ENCODE measurements at regions not wholly inside any gene's neighbourhood (a gene's known extent, or its start where the extent isn't known, plus 50 kb on each side); places are given as distances from the start of the nearest gene placed in this dataset.

DNA sequence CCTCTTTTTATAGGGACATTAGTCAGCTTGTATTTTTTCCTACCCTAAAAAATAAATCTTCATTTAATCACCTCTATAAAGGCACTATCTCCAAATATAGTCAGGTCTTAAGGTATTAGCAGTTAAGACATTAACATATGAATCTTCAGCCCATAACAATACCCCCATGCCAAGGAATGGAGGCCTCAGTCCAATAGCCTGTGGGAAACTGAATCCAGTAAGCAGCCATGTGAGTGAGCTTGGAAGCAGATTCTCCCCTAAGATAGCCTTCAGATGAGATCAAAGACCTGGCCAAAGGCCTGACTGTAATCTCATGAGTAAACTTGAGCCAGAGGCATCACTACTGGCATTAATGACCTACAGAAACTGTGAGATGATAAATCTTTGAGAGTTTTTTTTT, 232.1 kb upstream of the SYT10 start (continued):
- TF ChIP-seq, protein P1, sequence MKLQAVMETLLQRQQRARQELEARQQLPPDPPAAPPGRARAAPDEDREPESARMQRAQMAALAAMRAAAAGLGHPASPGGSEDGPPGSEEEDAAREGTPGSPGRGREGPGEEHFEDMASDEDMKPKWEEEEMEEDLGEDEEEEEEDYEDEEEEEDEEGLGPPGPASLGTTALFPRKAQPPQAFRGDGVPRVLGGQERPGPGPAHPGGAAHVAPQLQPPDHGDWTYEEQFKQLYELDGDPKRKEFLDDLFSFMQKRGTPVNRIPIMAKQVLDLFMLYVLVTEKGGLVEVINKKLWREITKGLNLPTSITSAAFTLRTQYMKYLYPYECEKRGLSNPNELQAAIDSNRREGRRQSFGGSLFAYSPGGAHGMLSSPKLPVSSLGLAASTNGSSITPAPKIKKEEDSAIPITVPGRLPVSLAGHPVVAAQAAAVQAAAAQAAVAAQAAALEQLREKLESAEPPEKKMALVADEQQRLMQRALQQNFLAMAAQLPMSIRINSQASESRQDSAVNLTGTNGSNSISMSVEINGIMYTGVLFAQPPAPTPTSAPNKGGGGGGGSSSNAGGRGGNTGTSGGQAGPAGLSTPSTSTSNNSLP (IDR thresholded peaks at IDR 0.05; ENCODE audit: low read depth, low read length) = no peak
- TF ChIP-seq PAWR (CRISPR knock-in tag; IDR thresholded peaks at IDR 0.05; ENCODE audit: borderline replicate concordance) = no peak
- TF ChIP-seq HNRNPH1 (optimal IDR thresholded peaks at IDR 0.05; ENCODE audit: low read depth, low read length) = no peak

DNA sequence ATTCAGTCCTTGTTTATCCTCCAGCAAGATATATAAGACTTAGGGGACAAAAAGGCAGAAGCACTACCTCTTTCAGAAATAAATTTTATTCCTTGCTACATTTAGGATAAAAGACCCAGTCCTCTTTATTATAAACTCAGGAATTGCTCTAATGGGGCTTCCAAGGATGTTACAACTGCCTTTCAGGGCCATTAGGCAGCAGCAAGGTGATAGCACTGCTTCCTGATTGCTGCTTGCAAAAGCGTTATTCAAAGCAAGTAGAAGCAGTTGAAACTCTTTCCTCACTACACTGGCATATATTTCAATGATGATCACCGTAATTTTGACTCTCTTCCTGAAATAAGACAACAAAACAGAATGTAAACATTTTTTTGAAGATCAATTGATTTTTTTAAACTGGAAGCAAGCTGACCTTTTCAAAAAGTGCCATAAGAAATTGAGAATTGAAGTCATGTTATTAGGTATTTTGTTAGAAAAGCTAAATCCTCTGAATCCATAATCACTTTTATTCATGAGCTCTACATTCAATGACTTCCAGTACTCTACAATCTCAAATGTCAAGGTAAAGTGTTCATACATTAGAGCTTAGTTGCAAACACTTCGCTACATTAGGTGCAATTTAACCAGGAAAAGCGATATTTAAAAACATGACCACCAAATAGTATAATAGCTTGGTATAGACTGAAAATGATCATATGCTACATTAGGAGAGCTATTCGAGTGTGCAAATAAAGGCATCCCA, 233.4 kb upstream of the SYT10 start:
- H2AFZ ChIP-seq (ENCODE audit: low read length) = no peak overlapping the region
- BruUV-seq (replicated peaks) = no TSS peak

More for the DNA sequence above, 233.4 kb upstream of the SYT10 start:
- DNase-seq (ENCODE audit: low spot score) = no peak
- Histone ChIP-seq H3K36me3 (replicated peaks in 1 of 2; ENCODE audit: control insufficient read depth in 1 of 2, insufficient read depth in 2 of 2, low read length in 2 of 2) (no peaks in the 10 kb centered on the region), H4K20me1 (ENCODE audit: insufficient read depth, low read length) (no peaks in the 10 kb centered on the region), H3K27me3 (ENCODE audit: control insufficient read depth in 1 of 2, insufficient read depth in 2 of 2, low read length in 2 of 2) (no peaks in the 10 kb centered on the region), H3K4me3 (replicated peaks in 1 of 3; ENCODE audit: insufficient read depth in 1 of 3, low read depth in 2 of 3, low read length in 3 of 3) (no peak overlapping the region), H3K9me3 (ENCODE audit: low read length) (no peaks in the 10 kb centered on the region), H3K9ac (ENCODE audit: insufficient read depth, low read depth, low read length) (no peak overlapping the region), H3K4me2 (ENCODE audit: low read depth, low read length) (no peak overlapping the region), H3K4me1 (ENCODE audit: insufficient read depth, low read length) (no peaks in the 10 kb centered on the region), H3K79me2 (ENCODE audit: insufficient read depth, low read length) (no peaks in the 10 kb centered on the region), H3K27ac (ENCODE audit: extremely low read length, insufficient read depth, low read length) (no peak overlapping the region)
- ATAC-seq = no peak
- FAIRE-seq = no peak
- 3% methylated on average over 5 of the region's 5 CpGs for WGBS (ENCODE audit: low lambda C conversion rate)
- TF ChIP-seq TBX3 (IDR thresholded peaks at IDR 0.05; ENCODE audit: borderline replicate concordance) (no peak), MTA3 (CRISPR knock-in tag; IDR thresholded peaks at IDR 0.05) (no peak), GFI1 (CRISPR knock-in tag; IDR thresholded peaks at IDR 0.05; ENCODE audit: borderline replicate concordance) (no peak), PCBP2 (optimal IDR thresholded peaks at IDR 0.05; ENCODE audit: low read depth, low read length, poor library complexity, severe bottlenecking) (no peak), PPARG (CRISPR knock-in tag; conservative IDR thresholded peaks at IDR 0.05) (no peak), TEAD3 (CRISPR knock-in tag; optimal IDR thresholded peaks at IDR 0.05; ENCODE audit: borderline replicate concordance) (no peak), ZNF660 (CRISPR knock-in tag; IDR thresholded peaks at IDR 0.05; ENCODE audit: borderline replicate concordance, low read depth) (no peak)
- TF ChIP-seq, protein P2, sequence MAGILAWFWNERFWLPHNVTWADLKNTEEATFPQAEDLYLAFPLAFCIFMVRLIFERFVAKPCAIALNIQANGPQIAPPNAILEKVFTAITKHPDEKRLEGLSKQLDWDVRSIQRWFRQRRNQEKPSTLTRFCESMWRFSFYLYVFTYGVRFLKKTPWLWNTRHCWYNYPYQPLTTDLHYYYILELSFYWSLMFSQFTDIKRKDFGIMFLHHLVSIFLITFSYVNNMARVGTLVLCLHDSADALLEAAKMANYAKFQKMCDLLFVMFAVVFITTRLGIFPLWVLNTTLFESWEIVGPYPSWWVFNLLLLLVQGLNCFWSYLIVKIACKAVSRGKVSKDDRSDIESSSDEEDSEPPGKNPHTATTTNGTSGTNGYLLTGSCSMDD (CRISPR knock-in tag; IDR thresholded peaks at IDR 0.05) = no peak
- TF ChIP-seq, protein P3, sequence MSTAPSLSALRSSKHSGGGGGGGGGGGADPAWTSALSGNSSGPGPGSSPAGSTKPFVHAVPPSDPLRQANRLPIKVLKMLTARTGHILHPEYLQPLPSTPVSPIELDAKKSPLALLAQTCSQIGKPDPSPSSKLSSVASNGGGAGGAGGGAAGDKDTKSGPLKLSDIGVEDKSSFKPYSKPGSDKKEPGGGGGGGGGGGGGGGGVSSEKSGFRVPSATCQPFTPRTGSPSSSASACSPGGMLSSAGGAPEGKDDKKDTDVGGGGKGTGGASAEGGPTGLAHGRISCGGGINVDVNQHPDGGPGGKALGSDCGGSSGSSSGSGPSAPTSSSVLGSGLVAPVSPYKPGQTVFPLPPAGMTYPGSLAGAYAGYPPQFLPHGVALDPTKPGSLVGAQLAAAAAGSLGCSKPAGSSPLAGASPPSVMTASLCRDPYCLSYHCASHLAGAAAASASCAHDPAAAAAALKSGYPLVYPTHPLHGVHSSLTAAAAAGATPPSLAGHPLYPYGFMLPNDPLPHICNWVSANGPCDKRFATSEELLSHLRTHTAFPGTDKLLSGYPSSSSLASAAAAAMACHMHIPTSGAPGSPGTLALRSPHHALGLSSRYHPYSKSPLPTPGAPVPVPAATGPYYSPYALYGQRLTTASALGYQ (CRISPR knock-in tag; IDR thresholded peaks at IDR 0.05) = no peak
- TF ChIP-seq, protein P4, sequence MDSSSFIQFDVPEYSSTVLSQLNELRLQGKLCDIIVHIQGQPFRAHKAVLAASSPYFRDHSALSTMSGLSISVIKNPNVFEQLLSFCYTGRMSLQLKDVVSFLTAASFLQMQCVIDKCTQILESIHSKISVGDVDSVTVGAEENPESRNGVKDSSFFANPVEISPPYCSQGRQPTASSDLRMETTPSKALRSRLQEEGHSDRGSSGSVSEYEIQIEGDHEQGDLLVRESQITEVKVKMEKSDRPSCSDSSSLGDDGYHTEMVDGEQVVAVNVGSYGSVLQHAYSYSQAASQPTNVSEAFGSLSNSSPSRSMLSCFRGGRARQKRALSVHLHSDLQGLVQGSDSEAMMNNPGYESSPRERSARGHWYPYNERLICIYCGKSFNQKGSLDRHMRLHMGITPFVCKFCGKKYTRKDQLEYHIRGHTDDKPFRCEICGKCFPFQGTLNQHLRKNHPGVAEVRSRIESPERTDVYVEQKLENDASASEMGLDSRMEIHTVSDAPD (CRISPR knock-in tag; IDR thresholded peaks at IDR 0.05) = no peak
- in situ Hi-C loops (cut with HindIII; ENCODE audit: extremely low pct_ligation_motif_present, low pct_unique_long_range_greater_than_20kb) (no loop called here), intact Hi-C loops (cut with micrococcal nuclease; ENCODE audit: unreplicated experiment) (no loop called here)
- POLR2A ChIA-PET = no interaction called here
- CTCF ChIA-PET (ENCODE audit: low intra/inter-chr PET ratio, low total read pairs) = no interaction called here

Measured in HepG2 (cell line).